Neural cell (in vitro differentiated cells): ENCODE measurements at regions not wholly inside any gene's neighbourhood (a gene's known extent, or its start where the extent isn't known, plus 50 kb on each side); places are given as distances from the start of the nearest gene placed in this dataset.

Experiments used
- H2AFZ ChIP-seq: fragments of 200-600, 300-800 bp; sonication (generic), shearing (Covaris generic); 2 replicates; pipeline ENCODE4 v1.6.0; 2014; ENCODE audit warnings: low read depth, mild to moderate bottlenecking, antibody characterized with exemption, low read length, moderate library complexity
- H3F3A ChIP-seq: fragments of 200-600 bp; shearing (Covaris generic); 2 replicates; pipeline ENCODE4 v1.6.1; 2016; ENCODE audit warnings: mild to moderate bottlenecking, moderate library complexity, mixed read lengths, antibody characterized with exemption, low read length; ENCODE audit not compliant: insufficient read depth, poor library complexity, severe bottlenecking
- H3K27ac ChIP-seq: fragments of 200-600, 300-800 bp; sonication (generic), shearing (Covaris generic); 2 replicates; pipeline ENCODE4 v1.5.1; 2014; ENCODE audit warnings: mild to moderate bottlenecking, low read length, moderate library complexity
- H3K27me3 ChIP-seq: fragments of 300-800, 200-600 bp; sonication (generic), shearing (Covaris generic); 2 replicates; pipeline ENCODE4 v1.6.0; 2014; ENCODE audit warnings: mild to moderate bottlenecking, low read depth, low read length, moderate library complexity; ENCODE audit not compliant: insufficient read depth
- H3K36me3 ChIP-seq: fragments of 300-800, 200-600 bp; sonication (generic), shearing (Covaris generic); 2 replicates; pipeline ENCODE4 v1.5.1; 2014; ENCODE audit warnings: mild to moderate bottlenecking, antibody characterized with exemption, low read length, moderate library complexity; ENCODE audit not compliant: insufficient read depth
- H3K4me2 ChIP-seq: fragments of 300-800, 200-600 bp; sonication (generic), shearing (Covaris generic); 2 replicates; pipeline ENCODE4 v1.6.0; 2014; ENCODE audit warnings: mild to moderate bottlenecking, low read length
- H3K4me3 ChIP-seq: fragments of 300-800, 200-600 bp; sonication (generic), shearing (Covaris generic); 2 replicates; pipeline ENCODE4 v1.5.1; 2014; ENCODE audit warnings: mild to moderate bottlenecking, low read length, moderate library complexity
- H3K79me2 ChIP-seq: fragments of 200-600 bp; shearing (Covaris generic); replicated peaks from 2 replicates; pipeline ENCODE4 v1.6.0; 2014; ENCODE audit warnings: mild to moderate bottlenecking, low read length, moderate library complexity; ENCODE audit not compliant: insufficient read depth
- H3K9ac ChIP-seq: fragments of 300-800, 200-600 bp; sonication (generic), shearing (Covaris generic); 2 replicates; pipeline ENCODE4 v1.6.1; 2016; ENCODE audit warnings: mild to moderate bottlenecking, low read length, mixed read lengths
- H3K9me2 ChIP-seq: fragments of 200-600 bp; shearing (Covaris generic); 2 replicates; pipeline ENCODE4 v1.6.1; 2016; ENCODE audit warnings: mild to moderate bottlenecking, low read length, mixed read lengths; ENCODE audit not compliant: insufficient read depth
- H3K9me3 ChIP-seq: fragments of 200-600, 300-800 bp; sonication (generic), shearing (Covaris generic); 2 replicates; pipeline ENCODE4 v1.6.1; 2016; ENCODE audit warnings: mild to moderate bottlenecking, mixed run types, low read length, moderate library complexity, mixed read lengths
- H4K20me1 ChIP-seq: fragments of 200-600 bp; shearing (Covaris generic); 2 replicates; pipeline ENCODE4 v1.6.1; 2016; ENCODE audit warnings: mild to moderate bottlenecking, mixed run types; ENCODE audit not compliant: insufficient read depth
- CTCF ChIP-seq: fragments of 450-650 bp; IDR thresholded peaks from 2 replicates; pipeline ENCODE4 v1.5.1; 2014; ENCODE audit warnings: antibody characterized with exemption, mild to moderate bottlenecking, moderate library complexity; ENCODE audit not compliant: poor library complexity, severe bottlenecking
- EP300 ChIP-seq: fragments of 450-650 bp; conservative IDR thresholded peaks from 2 replicates; pipeline ENCODE4 v1.6.1; 2014; ENCODE audit warnings: antibody characterized with exemption, mild to moderate bottlenecking, moderate library complexity; ENCODE audit not compliant: poor library complexity, severe bottlenecking
- EZH2 ChIP-seq: fragments of 200-600, 300-800 bp; shearing (Covaris generic), sonication (generic); IDR thresholded peaks from 2 replicates; pipeline ENCODE4 v1.6.1; 2014; ENCODE audit warnings: antibody characterized with exemption, low read length, borderline replicate concordance, mild to moderate bottlenecking; ENCODE audit not compliant: insufficient read depth, poor library complexity, severe bottlenecking
- MXI1 ChIP-seq: fragments of 450-650 bp; conservative IDR thresholded peaks from 2 replicates; pipeline ENCODE4 v1.6.1; 2014; ENCODE audit warnings: antibody characterized with exemption, mild to moderate bottlenecking; ENCODE audit not compliant: poor library complexity, severe bottlenecking
- POLR2AphosphoS5 ChIP-seq: IDR thresholded peaks from 2 replicates; pipeline ENCODE4 v1.6.1; 2012
- RAD21 ChIP-seq: fragments of 450-650 bp; conservative IDR thresholded peaks from 2 replicates; pipeline ENCODE4 v1.6.1; 2014; ENCODE audit warnings: antibody characterized with exemption, mild to moderate bottlenecking, moderate library complexity
- REST ChIP-seq: IDR thresholded peaks from 2 replicates; pipeline ENCODE4 v1.6.1; 2012; ENCODE audit warnings: borderline replicate concordance
- SMC3 ChIP-seq: fragments of 450-650 bp; conservative IDR thresholded peaks from 2 replicates; pipeline ENCODE4 v1.6.1; 2014; ENCODE audit warnings: antibody characterized with exemption, mild to moderate bottlenecking, moderate library complexity; ENCODE audit not compliant: poor library complexity
- TAF1 ChIP-seq: IDR thresholded peaks from 2 replicates; pipeline ENCODE4 v1.6.1; 2012; ENCODE audit warnings: low read depth

- no peak overlapping the region for H3K27ac ChIP-seq
- no peaks in the 10 kb centered on the region for H3F3A ChIP-seq
- H3K27me3 ChIP-seq, result no peaks in the 10 kb centered on the region
- H2AFZ ChIP-seq, result no peak overlapping the region
- H3K9ac ChIP-seq, result no peak overlapping the region
- no peak for TF ChIP-seq EP300
- TF ChIP-seq SMC3, result no peak
- no peak for TF ChIP-seq TAF1
- TF ChIP-seq RAD21, result no peak
- no peak for TF ChIP-seq CTCF
- no peak for TF ChIP-seq REST
- TF ChIP-seq EZH2, result no peak
- no peak for TF ChIP-seq POLR2AphosphoS5
- no peak for TF ChIP-seq MXI1
- H3K9me3 ChIP-seq, result no peaks in the 10 kb centered on the region
- no peaks in the 10 kb centered on the region for H3K36me3 ChIP-seq
- H3K9me2 ChIP-seq, result no peaks in the 10 kb centered on the region
- no peak overlapping the region for H3K4me3 ChIP-seq
- no peaks in the 10 kb centered on the region for H4K20me1 ChIP-seq
- H3K79me2 ChIP-seq, result no peaks in the 10 kb centered on the region
- no peak overlapping the region for H3K4me2 ChIP-seq
These were observed 488.7 kb upstream of the SPRED2 start for GRCh38 chr2:65921116-65921515.

- H3K4me3 ChIP-seq, result no peak overlapping the region
- no peaks in the 10 kb centered on the region for H3K79me2 ChIP-seq
- H3K36me3 ChIP-seq, result no peaks in the 10 kb centered on the region
- H3K27ac ChIP-seq, result no peak overlapping the region
- H3F3A ChIP-seq, result no peaks in the 10 kb centered on the region
- no peak overlapping the region for H2AFZ ChIP-seq
- H3K4me2 ChIP-seq, result no peak overlapping the region
- H3K9me3 ChIP-seq, result no peaks in the 10 kb centered on the region
- no peak overlapping the region for H3K9ac ChIP-seq
- no peak for TF ChIP-seq POLR2AphosphoS5
- no peak for TF ChIP-seq EZH2
- TF ChIP-seq RAD21, result no peak
- no peak for TF ChIP-seq REST
- no peak for TF ChIP-seq MXI1
- no peak for TF ChIP-seq SMC3
- TF ChIP-seq CTCF, result no peak
- no peak for TF ChIP-seq EP300
- no peak for TF ChIP-seq TAF1
- no peaks in the 10 kb centered on the region for H4K20me1 ChIP-seq
- no peaks in the 10 kb centered on the region for H3K9me2 ChIP-seq
- no peaks in the 10 kb centered on the region for H3K27me3 ChIP-seq
These were observed 488.3 kb upstream of the SPRED2 start for GRCh38 chr2:65920659-65921058.
